NCI-H82 treated with DMSO at 0.1 percent for 48 hours (cell line): ENCODE measurements at regions not wholly inside any gene's neighbourhood (a gene's known extent, or its start where the extent isn't known, plus 50 kb on each side); places are given as distances from the start of the nearest gene placed in this dataset.
A peak's percentile ranks its signal among the peaks of the same experiment; 100 is the strongest.

Experiments
- DNase-seq: peaks from one replicate; lab custom pipeline; 2025; ENCODE audit not compliant: unreplicated experiment; lab: John Stamatoyannopoulos, UW

DNA sequence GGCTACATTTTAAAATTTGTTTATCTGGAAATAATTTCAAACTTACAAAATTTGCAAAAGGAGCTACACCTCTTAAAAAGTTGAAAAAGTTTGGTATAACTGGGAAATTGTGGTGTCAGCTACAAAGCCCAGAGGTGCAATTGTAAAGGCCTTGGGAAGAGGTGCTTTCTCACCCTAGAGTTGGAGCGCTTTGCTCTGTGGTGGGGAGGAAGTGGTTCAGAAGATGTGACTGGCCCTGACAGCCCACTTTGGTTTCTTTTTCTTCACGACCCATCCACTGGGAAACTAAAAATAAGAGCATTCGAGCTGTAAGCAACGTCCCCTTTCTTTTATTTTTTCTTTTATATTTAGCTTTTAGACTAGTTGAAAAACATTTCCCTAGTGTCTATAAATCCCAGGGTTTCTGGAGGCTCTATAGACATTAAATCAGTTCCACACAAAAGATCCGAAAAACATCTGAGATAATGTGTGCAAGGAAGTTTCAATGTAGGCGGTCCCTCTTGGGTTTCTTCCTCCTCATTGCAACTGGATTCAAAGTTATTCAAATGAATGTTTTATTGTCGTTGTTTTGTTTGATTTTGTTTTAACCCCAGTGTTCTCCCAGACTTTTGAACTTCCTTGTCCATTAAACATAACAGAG is 397.8 kb downstream of the KIF16B start:
- no peak for DNase-seq

DNA sequence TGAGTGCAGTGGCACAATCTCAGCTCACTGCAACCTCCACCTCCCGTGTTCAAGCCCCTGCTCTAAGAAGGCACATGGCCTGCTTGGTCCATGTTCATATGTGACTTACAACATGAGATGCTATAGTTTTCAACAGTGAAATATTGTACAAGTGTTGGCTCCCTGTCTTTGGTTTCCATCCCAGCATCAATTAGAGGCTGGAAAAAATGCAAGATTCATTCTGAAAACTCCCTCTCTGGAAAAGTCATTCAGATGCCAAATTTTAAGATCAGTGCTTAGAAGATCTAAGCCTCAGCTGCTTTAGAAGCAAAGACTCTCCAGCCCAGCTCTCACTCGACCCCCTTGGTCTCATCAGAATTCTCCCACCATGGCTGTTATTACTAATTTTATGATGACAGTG is 398.9 kb downstream of the KIF16B start:
- DNase-seq, result no peak

DNA sequence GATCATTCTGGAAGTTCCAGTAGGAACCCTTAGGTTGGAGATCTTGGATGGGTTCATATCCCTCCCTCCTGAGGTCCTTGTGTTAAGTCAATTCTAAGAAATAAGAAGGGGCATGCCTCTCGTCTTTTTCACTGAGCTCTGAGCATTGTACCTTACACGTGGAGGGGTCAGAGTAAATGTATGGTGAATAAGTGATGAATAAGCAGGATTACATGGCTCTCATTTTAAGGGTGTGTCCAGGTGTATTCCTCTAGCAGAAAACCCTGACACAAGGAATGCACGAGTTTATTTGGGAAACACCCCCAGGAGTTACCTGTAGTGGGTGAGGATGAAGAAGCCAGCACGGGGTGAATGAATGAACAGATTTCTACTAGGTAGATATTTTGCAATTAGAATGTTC is 400.2 kb downstream of the KIF16B start:
- no peak for DNase-seq

DNA sequence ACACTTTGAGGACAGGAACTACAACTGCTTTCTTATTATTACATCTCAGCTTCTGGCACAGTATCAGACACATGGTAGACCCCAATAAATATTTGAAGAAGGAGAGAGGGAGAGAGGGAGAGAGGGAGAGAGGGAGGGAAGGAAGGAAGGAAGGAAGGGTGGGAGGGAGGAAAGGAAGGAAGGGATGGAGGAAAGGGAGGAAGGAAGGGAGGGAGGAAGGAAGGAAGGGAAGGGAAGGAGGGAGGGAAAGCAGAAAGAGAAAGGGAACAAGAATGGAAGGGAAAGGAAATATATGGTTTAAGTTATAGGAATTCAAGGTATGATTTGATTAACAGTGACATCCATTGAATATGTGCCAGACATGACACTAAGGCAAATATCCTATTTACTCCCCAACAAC is 402.1 kb downstream of the KIF16B start:
- DNase-seq, result no peak

DNA sequence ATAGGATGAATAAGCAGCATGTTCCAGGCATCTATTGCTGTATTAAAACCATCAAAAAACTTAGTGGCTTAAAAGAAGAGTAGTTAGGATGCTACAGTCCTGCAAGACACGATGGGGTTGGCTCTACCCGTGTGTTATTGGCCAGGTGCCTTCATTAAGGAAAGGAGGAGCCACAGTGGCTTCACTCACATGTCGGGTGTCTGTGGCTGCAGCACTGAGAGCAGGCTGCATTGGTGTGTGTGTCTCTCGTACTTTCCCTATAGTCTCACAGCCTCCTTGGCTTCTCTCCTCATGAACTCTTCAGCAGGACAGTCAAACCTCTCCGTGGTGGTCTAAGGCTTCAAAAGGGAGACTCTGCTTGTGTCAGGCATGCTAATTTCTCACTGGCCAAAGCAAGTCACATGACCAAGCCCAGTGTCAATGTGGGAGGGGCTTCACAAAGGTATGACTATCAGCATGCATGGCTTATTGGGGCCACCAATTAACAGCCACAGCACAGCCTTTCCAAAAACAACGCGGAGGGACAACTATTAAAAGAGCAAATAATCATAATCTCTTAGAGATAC is 402.8 kb downstream of the KIF16B start:
- DNase-seq, result no peak

DNA sequence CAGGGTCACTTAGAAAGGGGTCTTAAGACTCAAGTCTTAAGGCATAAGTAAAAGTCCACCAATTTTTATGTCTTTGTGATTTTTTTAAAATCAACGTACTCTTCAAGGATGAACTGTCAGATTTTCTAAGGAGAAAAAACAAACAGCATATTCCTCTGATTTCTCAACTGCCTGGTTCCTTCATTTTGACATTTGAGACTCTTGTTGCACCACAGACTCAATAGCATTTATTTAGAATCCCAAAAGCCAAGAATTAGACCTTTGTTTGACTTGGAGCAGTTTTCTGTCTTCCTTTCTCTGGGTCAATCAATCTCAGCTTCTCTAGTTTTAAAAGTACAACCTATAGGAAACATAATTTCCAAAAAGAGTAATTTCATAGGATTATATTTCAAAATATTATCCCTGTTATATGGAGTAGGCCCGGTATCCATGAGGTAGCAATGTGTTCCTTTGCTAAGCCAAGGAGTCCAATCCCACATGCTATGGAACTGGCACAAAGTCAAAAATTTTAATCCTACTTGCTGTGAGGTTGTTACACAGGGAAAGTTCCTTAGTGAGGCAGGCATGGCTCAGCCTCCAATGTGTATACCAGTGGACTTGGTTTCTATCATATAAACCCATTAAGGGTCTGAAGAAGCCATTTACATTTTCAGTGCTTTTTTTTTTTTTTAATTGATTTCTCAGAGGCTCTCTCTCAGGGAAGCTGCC is 405.7 kb downstream of the KIF16B start:
- peak; percentile 71 for DNase-seq

DNA sequence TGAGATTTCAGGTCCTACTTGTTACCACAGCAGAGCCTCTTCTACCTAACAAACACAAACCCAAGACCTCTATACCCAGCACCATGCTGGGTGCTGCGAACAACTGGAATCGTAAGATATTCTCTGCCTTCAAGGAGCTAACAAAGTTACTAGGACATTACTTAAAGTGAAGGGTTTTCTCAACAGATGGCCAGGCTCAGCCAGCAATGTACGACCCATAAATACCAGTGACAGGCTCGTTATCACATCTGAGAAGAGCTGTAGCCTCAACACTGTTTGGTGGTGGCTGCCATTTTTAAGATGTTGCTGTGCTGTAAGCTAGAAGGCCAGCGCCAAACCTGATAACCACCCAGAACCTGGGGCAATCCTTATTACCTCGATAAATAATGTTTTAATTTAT is 406.5 kb downstream of the KIF16B start:
- DNase-seq, result peak; percentile 13

DNA sequence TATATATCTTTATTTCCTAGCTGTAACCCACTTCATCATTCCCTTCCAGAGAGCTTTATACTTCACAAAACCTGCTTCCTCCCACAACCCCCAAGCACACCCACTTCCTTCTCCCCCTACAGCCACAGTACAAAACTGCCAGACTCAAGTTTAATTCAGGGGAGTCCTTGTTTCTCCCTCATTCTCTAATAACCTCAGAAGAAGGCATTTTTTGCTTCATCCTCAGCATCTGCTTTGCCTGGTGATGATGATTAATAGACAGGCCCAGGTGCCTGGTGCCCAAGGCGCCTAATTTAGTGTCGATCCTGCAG is 414.3 kb downstream of the KIF16B start:
- DNase-seq, result no peak

DNA sequence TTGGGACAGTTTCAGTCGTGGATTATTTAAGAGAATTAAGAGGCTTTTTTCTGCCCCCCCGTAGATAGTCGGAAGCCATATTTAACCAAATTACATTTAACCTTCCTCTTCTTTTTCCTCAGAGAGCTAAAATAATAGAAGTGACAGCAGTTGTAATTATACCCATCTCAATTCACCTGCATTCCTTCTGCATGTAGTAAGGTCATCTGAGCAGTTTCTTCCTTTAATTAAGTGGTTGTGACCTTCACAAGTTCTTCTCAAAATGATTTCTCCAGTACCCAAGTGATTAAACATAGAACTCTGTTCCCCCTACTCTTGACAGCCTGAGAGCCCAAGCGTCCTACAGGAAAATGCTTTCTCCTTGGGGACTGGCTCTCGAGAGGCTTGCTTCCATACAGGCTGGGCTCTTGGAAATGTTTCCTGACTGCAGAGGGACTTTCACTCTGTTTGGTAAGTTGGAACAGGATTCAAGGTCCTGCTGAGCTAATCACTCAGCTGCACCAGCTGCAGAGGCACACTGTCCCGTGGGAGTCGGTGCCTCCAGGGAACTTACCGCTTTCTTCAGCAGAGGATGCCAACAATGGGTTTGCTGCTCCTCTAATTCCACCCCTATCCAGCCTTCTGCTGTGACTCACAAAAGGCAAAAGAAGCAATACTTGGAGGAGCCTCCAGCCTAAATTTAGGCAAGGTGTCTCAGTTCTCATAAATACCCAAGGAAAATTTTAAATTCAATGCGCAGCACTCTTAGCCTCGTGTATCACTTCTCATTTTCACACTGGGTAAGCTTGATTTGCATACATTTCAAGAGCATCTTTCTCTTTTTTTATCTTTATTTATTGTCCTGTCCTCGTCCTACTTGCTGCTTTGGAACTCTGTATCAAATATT is 414.9 kb downstream of the KIF16B start:
- no peak for DNase-seq

DNA sequence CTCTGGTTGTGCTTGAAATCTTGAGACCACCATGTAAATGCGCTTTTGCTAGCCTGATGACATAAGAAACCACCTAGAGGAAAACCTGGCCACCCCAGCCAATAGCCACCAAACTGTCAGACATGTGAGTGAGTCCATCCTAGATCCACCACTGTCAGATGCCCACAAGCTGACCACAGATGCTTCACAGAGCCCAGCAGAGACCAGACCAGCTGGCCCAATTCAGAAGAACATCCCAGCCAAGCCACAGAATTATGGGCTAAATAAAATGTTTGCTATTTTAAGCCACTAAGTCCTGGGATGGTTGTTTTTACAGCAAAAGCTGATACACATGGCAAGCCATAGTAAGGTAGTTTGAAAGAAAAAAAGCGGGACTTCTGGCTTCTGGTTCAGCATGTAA is 425.3 kb downstream of the KIF16B start:
- no peak for DNase-seq

DNA sequence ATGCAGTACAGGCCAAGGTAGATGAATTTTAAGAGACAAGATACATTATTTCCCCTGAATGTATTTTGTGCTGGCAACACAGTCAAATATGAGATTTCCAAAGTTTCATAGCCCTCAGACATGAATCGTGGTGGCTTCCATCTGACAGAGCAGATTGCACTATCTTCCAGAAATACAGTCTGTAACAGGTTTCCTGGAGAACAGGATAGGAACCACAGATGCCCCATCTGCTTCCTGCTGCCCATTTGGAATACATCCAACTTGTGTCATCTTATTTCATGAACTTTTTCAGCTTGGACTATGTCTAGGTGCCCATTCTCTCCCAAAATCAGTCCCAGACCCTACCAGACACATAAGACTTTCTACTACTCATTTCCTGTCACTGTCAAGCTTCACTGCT is 426.0 kb downstream of the KIF16B start:
- DNase-seq, result no peak

DNA sequence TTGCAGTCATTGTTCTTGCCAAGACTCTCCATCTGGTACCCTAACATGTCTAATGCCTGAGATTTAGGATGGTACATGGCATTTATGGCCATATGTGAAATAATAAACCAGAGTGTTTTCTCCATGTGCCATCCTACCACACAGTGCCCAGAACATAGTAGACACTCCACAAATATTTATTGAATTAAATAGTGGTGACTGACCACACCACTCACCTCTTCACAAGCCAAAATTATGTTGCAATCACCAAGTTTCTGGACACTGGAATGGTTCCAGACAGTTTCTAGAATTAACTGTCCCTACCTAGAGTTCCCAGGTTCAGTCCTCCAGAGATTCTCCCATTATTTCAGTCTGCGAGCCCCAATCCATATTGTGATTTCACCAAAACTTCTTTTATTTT is 427.3 kb downstream of the KIF16B start:
- no peak for DNase-seq

DNA sequence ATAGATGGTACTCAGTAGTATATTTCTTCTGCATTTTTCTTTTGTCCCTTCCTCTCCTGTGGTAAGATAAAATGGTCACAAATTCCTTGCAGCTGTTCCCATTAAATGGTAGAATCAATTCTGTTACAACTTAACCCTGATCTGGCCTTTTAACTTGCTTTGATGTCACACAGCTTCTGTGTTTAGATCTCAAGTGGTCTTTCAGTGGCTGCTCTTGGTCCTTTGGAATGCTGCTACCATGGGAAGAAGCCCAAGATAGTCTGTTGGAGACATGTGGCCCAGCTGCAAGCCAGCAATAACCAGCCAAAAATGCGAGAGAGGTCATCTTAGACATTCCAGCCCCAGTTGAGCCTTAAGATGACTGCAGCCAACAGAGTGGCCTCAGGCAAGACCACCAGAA is 429.7 kb downstream of the KIF16B start:
- DNase-seq, result no peak

DNA sequence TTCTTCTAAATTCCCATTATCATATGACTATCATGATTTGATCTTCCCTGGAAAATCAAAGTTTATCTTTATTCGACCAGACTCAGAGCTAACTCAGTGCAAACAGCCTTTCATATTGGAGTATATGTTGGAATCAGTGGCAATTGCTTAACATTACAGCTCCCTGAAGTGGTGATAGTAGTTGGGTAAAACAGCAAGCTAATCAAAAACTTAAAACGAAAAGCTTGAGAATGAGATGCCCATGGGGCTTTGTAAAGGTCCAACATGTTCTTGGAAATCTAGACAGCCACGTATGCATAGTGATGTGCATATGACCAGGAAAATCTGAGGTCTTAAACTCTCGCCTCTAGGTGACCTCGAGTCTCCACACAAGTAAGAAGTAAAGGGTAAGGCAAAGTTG is 437.6 kb downstream of the KIF16B start:
- no peak for DNase-seq

DNA sequence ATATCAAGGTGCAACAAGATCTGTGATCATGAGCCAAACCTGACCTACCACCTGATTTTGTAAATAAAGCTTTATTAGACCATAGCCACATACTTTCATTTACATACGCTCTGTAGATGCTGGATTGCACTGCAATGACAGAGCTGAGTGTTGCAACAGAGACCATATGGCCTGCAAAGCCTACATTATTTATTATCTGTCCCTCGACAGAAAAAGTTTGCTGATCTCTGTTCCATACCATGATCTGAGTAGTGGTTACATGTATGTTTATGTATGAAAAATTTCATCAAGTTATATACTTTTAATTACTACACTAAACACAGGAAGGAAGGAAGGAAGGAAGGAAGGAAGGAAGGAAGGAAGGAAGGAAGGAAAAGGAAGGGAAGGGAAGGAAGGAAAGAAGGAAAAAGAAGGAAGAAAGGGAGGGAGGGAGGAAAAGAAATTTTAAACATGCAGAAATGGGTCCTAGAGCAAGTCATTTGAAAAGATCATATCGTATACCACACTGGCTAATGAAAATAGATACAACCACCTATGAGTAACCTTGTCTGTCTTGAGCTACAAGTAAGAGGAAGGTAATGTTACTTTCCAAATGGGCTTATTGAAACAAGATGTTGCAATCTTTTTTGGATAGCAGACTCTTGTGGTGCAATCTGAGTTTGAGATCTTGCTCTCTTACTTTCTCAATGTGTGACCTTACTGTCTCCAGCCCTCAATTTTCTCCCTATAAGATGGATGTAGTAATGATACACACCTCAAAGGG is 441.0 kb downstream of the KIF16B start:
- no peak for DNase-seq

DNA sequence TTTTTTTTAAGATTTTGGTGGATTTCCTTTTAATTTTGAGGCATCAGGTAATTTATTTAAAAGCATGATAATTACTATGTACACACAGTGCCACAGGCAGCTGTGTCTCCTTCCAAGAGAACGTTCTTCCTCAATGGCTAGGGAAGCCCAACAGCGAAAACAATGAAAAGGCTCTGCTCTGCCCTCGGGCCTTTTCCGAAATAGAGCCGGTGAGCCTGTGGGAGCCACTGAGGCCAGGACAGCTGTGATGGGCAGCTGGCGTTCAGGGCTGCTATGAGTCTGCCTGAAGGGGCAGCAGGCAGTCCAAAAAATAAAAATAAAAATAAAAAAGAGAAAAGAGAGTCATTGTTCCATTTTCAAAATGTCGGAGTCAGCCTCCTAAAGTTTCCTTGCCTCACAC is 443.8 kb downstream of the KIF16B start:
- DNase-seq, result no peak

DNA sequence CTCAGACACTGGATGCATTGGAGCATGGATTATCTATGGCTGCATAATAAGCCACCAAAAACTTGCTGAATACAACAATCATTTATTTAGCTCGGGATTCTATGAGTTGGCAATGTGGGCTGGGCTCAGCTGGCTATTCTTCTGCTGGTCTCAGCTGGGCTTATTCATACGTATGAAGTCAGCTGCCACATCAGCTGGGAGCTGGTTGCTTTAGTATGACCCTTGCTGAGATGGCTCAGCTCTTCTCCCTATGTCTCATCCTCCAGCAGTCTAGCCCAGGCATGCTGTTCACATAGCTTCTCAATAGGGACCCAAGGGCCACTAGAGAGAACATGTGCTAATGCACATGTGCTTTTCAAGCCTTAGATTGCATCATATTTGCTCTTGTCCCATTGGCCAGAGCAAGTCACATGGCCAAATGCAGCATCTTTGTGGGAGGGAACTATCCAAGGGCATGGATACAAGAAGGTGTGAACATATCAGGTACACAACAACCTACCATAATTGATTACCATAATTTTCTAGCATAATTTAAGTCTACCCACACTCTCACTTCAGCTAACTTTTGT is 444.6 kb downstream of the KIF16B start:
- DNase-seq, result no peak

DNA sequence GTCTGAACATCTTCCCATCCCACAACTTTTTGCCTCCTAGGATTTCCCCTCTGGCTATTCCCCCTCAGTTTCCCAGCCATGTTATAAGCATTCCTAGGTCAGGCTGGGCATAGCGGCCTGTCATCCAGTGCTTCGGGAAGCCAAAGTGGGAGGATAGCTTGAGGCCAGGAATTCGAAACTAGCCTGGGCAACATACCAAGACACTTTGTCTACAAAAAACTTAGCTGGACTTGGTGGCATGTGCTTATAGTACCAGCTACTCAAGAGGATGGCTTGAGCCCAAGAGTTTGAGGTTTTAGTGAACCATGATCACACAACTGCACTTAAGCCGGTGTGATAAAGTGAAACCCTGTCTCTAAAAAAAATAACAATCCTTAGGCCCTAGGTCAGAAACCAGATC is 447.4 kb downstream of the KIF16B start:
- DNase-seq, result no peak

DNA sequence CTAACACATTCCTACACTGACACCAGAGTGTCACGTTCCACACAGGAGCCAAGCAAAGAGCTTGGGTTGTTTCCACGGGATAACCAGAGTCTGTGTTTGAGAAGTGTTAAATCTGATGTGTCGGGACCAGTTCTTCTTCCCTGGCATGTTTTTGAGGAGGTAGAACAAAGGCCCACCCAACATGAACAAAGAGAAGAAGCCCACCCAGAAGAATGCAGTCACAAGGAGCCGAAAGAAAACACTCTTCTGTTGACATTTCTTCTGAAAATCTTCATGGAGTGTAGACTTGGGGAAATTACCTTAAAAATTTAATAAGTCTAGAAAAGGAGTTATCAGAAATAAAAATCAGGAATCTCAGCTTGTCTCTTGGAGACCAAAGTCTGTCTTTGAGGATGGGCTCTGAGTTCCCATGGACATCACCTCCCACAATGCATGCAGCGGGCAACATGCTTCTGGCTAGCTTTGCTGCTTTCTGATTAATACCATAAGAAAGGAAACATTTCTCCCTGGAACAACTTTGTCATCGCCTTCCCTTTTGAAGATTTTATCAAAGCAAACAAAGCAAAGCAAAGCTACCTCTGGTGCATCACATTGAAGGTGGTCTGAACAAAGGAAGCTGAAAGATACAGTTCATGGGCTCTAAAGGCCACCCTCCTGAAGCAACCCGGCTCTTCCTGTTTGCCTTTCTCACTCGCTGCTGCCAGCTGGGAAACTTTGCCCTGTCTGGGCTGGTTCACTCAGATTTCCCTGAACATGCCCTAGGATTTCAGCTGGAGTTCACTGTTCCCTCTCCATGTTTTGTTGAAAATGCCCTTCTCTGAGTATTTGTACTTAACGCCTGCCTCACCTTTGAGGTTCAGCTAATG is 448.1 kb downstream of the KIF16B start:
- no peak for DNase-seq

DNA sequence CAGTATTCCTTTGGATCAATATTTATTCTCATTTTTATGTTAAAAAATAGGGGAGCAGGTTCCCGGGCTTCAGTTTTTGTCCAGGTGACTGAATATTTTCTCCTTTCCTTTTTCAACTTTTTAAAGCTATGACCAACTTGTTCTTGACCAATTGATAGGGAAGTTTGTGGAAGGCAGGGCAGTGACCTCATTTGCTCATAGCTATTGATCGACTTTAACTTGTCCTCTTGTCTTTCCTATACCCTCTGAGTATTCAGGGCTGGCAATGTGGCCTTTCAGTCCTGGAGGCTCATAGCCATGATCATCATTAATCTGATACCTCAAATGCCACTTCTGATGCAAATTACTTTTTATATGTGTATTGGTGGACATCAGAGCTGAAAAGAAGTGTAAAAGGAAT is 448.8 kb downstream of the KIF16B start:
- no peak for DNase-seq
